Body of pancreas (tissue), 4 donors: ENCODE measurements at regions not wholly inside any gene's neighbourhood (a gene's known extent, or its start where the extent isn't known, plus 50 kb on each side); places are given as distances from the start of the nearest gene placed in this dataset.

Experiments used
- CTCF ChIP-seq, 7 experiments: fragments of 450-650 bp in 4 of 7; fragments of 200-600 bp in 3 of 7; sonication (generic) in 3 of 7; IDR thresholded peaks; one replicate each; pipeline ENCODE4 v1.5.1; 2016 to 2019; ENCODE audit warnings: antibody characterized with exemption in 7 of 7
- POLR2A ChIP-seq, 3 donors: fragments of 450-650 bp; IDR thresholded peaks; one replicate each; pipeline ENCODE4 v1.6.1; 2016; ENCODE audit warnings: antibody characterized with exemption in 3 of 3, mild to moderate bottlenecking in 2 of 3

GRCh38 chr5:86074297-86074696 is 543.4 kb upstream of the COX7C start:
- TF ChIP-seq CTCF (IDR thresholded peaks at IDR 0.05) (no peak), POLR2A (IDR thresholded peaks at IDR 0.05) (no peak)
